HUES6 (cell line): ENCODE measurements at regions not wholly inside any gene's neighbourhood (a gene's known extent, or its start where the extent isn't known, plus 50 kb on each side); places are given as distances from the start of the nearest gene placed in this dataset.

Experiments
- H3K27ac ChIP-seq: 2 replicates; pipeline ENCODE4 v1.7.0; 2013; ENCODE audit warnings: low read depth, mild to moderate bottlenecking, low read length, inconsistent platforms
- H3K27me3 ChIP-seq: 2 replicates; pipeline ENCODE4 v1.6.1; 2013; ENCODE audit warnings: low read length; ENCODE audit not compliant: control insufficient read depth, insufficient read depth
- H3K36me3 ChIP-seq: 2 replicates; pipeline ENCODE4 v1.6.1; 2013; ENCODE audit warnings: low read length; ENCODE audit not compliant: control insufficient read depth, insufficient read depth
- H3K4me1 ChIP-seq: 2 replicates; pipeline ENCODE4 v1.6.1; 2013; ENCODE audit warnings: low read length; ENCODE audit not compliant: control insufficient read depth, insufficient read depth
- H3K4me3 ChIP-seq: 2 replicates; pipeline ENCODE4 v1.5.1; 2013; ENCODE audit warnings: low read depth, low read length
- H3K9ac ChIP-seq: one replicate; pipeline ENCODE4 v1.6.1; 2013; ENCODE audit warnings: mild to moderate bottlenecking, low read length
- H3K9me3 ChIP-seq: 2 replicates; pipeline ENCODE4 v1.6.1; 2013; ENCODE audit warnings: low read depth, low read length; ENCODE audit not compliant: control insufficient read depth, insufficient read depth

DNA sequence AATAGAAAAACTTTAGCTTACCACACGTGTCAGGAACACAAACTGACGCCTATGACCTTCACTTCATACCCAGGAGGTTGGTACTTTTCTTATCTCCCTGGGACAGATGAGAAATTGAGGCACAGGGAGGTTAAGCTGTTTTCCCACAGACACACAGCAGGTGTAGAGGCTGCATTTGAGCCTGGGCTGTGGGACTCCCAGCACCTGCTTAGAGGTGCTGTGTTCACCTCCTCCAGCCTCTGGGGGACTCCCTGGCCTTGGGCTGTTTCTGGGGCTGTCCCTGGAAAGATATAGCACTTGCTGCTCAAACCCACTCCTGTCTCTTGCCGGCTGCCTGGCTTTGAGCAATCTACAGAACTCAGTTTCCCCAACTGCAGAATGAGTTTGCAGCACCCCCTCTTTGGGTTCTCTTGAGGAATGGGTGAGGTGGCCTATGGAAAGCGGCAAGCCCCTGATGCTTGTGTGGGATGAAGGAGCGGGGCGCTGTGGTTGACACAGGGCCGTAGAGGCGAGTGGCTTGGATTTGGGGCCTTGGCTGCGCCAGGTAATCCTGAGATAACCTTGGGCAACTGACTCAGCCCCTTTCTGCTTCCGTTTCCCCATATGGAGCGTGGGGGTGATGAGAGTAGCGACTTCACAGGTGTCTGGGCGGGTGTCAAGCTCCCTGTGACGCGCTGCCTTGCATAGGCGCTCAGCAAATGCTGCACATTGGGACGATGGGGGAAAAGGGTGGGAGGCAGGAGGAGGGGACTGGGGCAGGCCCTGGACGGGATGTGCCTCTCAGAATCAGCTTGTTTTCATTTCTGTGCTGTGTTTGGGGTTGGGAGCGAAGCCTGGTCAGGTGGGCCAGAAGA is 104.5 kb upstream of the CIBAR2 start:
- no peaks in the 10 kb centered on the region for H3K27me3 ChIP-seq
- H3K4me1 ChIP-seq: peaks cover 23% of the 10 kb centered on the region
- H3K4me3 ChIP-seq: no peak overlapping the region
- no peaks in the 10 kb centered on the region for H3K36me3 ChIP-seq
- H3K27ac ChIP-seq: no peak overlapping the region
- H3K9ac ChIP-seq: no peak overlapping the region
- H3K9me3 ChIP-seq: no peaks in the 10 kb centered on the region

DNA sequence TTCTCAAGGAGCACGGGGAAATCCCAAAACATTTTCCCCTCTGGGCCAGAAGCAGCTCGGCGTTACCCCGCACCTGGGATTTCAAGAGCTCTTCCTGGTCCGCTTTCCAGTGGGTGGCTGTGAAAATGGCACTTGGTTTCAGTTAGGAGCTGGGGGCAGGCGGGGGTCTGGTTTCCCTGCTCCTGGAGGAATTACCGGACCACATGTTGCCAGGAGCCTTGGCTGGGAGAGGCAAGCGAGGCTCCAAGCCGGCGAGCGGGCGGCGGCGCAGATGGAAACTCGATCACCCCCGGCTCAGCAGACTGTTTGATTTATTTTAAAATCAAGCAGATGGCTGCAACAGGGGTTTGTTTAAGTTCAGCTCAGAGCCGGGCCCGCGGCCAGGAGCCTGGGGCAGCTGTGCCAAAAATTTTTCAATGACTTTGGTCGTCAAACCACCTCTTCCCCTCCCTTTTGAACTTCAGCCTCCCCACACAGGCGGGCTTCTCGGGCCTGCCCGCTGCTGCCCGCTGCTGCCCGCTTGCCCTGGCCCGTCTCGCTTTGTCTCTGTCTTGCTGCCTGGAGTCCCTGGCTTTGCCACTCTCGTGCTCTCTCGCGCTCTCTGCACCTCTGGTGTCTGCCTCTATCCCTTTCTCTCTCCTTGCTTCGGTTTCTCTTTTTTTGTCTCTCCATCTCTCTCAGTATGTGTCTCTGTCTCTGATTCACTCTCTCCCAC is 108.0 kb upstream of the CIBAR2 start:
- no peak overlapping the region for H3K27ac ChIP-seq
- H3K9ac ChIP-seq: no peak overlapping the region
- peaks cover 1% of the 10 kb centered on the region for H3K9me3 ChIP-seq
- peaks cover 36% of the 10 kb centered on the region for H3K4me1 ChIP-seq
- no peaks in the 10 kb centered on the region for H3K27me3 ChIP-seq
- H3K36me3 ChIP-seq: no peaks in the 10 kb centered on the region
- no peak overlapping the region for H3K4me3 ChIP-seq

DNA sequence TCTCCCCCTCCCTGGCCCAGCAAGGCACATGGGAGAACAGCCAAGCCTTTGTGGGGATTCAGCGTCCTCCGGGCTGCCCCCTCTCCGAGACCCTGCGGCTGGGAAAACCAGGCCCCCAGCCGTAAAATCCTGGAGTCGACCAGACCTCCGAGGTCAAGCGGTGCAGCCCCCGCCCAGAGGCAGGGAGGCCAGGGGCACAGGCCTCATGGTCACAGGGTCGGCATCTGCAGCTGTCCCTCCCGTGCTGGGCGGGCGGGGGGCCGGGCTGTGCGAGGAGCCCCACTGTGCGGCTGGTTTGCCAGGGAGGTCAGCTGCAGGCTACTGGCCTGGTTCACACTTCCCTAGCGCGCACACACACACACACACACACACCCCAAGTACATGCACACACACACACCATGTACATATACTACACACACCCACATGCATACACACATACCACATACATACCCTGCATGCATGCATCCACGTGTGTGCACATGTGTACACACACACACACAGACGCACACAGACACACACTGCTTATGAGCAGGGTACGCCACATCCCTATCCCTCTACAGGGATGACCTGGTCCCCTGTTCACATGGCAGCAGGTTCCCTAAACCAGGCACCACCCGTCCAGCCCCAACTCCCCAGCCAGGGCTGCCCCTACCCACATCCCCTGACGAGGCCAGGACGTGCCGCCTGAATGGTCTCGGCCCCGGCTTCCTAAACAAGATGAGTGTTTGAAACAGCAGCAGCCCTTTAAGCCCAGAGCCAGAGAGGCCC is 108.9 kb upstream of the CIBAR2 start:
- Histone ChIP-seq H3K27me3 (no peaks in the 10 kb centered on the region), H3K9me3 (peaks cover 9% of the 10 kb centered on the region), H3K4me3 (no peak overlapping the region), H3K27ac (no peak overlapping the region), H3K4me1 (peaks cover 36% of the 10 kb centered on the region), H3K36me3 (no peaks in the 10 kb centered on the region), H3K9ac (peak overlapping the region; percentile 21)

DNA sequence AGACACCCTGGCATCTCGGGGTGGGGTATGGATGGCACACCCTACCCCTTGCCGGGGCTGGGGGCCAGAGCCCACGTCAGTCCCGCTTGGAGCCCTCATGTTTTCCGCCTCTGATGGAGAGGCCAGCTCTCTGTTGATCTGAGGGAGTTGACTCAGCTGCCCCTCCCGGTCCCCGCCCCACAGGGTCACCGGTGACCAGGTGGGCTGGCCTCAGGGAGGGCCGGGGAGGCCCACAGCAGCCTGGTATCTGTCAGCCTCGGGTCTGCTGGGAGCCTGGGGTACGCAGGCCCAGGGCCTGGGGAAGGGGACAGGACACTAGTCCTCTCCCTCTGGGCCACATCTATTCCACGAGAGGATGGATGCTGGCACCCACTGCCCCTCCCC is 109.5 kb upstream of the CIBAR2 start:
- Histone ChIP-seq H3K4me1 (peaks cover 36% of the 10 kb centered on the region), H3K9me3 (peaks cover 9% of the 10 kb centered on the region), H3K36me3 (no peaks in the 10 kb centered on the region), H3K27ac (0 out of 2 replicates have a peak overlapping the region, but pooled peaks have one; percentile 7), H3K4me3 (no peak overlapping the region), H3K9ac (peak overlapping the region; percentile 15), H3K27me3 (no peaks in the 10 kb centered on the region)

DNA sequence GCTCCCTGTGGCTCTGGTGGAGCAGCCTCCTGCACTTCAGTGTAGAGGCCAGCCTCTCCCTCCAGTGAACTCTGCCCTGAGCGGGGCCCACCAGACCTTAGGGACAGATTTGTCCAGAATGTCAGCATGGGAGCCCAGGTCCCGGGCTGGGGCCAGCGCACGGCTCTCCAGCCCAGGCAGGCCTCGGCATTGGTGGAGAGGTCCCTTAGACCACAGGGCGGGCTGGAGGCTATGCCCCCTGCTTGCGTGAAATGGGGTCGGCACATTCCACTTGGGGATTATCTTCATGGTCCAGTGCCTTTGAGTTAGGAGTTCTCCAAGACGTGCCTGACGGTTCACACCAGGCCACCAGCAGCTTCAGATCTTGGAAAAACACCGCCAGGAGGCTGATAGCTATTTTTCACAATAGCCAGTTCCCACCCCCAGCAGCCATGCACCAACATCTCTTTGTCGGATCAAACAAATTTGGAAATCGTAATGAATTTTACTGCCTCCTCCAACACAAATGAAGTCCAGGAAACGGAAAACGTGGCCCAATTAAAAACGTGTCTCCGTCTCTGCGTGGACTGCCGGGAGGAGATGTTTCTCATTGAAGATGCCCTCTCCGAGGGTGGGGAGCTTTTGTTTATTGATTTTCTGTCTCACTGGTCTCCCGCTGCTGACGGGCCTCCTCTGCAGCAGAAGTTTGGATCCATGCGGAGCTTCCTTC is 110.0 kb upstream of the CIBAR2 start:
- no peaks in the 10 kb centered on the region for H3K36me3 ChIP-seq
- 0 out of 2 replicates have a peak overlapping the region, but pooled peaks have one; percentile 7 for H3K27ac ChIP-seq
- peaks cover 36% of the 10 kb centered on the region for H3K4me1 ChIP-seq
- no peak overlapping the region for H3K4me3 ChIP-seq
- H3K9ac ChIP-seq: peak overlapping the region; percentile 15
- H3K9me3 ChIP-seq: peaks cover 9% of the 10 kb centered on the region
- H3K27me3 ChIP-seq: no peaks in the 10 kb centered on the region

DNA sequence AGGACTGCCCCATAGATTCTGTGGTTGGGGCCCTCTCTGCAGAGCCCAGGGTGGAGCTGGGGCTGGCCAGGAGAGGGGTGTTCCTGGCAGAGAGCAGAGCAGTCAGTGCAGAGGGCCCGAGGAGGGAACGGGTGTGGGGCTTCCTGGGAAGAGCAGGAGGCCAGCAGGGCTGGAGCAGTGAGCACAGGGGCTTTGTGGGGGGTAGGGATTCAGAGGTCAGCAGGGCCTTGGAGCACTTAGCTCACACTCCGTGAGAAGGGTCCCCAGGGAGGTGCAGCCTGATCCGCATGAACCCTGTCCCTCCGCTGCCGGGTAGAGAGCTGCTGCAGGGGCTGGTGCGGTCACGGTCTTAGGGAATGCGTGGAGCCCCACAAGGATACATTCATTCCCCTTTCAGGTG is 113.0 kb upstream of the CIBAR2 start:
- Histone ChIP-seq H3K4me3 (no peak overlapping the region), H3K9ac (no peak overlapping the region), H3K36me3 (no peaks in the 10 kb centered on the region), H3K4me1 (peaks cover 48% of the 10 kb centered on the region), H3K27me3 (no peaks in the 10 kb centered on the region), H3K27ac (no peak overlapping the region), H3K9me3 (peaks cover 9% of the 10 kb centered on the region)

DNA sequence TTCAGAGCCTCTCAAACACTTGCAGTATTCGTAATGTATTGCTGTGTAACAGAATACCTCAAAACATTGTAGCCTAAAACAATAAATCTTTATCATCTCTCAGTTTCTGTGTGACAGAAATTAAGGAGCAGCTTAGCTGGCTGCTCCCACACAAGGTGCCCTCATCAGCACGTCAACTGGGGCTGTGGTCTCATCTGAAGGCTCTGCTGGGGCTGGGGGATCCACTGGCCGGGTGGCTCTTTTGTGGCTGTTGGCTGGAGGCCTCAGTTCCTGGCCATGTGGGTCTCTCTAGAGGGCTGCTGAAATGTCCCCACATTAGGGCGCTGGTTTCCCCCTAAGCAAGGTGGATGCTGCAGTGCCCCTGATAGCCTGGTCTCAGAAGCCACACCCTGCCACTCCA is 113.4 kb upstream of the CIBAR2 start:
- H3K9me3 ChIP-seq: peaks cover 9% of the 10 kb centered on the region
- no peaks in the 10 kb centered on the region for H3K27me3 ChIP-seq
- no peak overlapping the region for H3K9ac ChIP-seq
- no peak overlapping the region for H3K4me3 ChIP-seq
- H3K36me3 ChIP-seq: no peaks in the 10 kb centered on the region
- H3K27ac ChIP-seq: no peak overlapping the region
- peaks cover 44% of the 10 kb centered on the region for H3K4me1 ChIP-seq

DNA sequence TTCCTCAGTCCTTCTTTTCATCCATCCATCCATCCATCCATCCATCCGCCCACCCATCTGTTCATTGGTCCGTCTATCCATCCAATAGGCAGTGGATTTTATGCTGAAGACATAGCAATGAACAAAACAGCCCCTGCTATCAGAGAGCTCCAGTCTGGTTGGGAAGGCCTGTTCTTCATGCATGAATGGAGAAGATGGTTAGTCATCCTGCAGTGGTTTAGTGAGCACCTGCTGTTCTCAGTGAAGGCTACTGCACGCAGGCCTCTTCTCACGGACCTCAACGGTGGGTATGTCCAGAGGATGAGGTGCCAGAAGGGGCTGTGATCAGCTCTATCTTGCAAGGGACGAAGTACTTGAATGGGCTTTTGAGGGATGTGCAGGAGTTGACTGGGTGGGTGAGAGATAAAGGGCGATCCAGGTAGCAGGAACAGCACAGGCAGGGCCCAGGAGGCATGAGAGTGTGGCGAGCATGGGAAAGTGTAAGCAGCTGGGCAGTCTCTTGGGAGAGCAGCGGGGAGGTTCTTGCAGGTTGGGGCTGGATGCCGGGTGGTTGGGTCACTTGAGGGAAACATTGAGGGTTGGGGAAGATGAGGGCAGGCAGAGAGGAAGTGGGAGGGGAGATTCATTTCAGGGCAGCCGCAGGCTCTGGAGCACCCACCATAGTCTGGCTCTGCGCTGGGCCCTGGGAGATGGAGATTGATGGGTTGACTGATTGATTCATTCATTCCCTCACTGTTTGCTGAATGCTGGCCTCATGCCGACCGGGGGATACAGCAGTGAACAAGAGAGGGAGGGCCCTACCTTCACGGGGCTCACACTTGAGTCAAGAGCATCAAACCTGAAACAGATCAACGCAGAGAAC is 115.0 kb upstream of the CIBAR2 start:
- Histone ChIP-seq H3K4me1 (peaks cover 30% of the 10 kb centered on the region), H3K4me3 (no peak overlapping the region), H3K36me3 (no peaks in the 10 kb centered on the region), H3K9me3 (peaks cover 9% of the 10 kb centered on the region), H3K9ac (no peak overlapping the region), H3K27ac (no peak overlapping the region), H3K27me3 (no peaks in the 10 kb centered on the region)

DNA sequence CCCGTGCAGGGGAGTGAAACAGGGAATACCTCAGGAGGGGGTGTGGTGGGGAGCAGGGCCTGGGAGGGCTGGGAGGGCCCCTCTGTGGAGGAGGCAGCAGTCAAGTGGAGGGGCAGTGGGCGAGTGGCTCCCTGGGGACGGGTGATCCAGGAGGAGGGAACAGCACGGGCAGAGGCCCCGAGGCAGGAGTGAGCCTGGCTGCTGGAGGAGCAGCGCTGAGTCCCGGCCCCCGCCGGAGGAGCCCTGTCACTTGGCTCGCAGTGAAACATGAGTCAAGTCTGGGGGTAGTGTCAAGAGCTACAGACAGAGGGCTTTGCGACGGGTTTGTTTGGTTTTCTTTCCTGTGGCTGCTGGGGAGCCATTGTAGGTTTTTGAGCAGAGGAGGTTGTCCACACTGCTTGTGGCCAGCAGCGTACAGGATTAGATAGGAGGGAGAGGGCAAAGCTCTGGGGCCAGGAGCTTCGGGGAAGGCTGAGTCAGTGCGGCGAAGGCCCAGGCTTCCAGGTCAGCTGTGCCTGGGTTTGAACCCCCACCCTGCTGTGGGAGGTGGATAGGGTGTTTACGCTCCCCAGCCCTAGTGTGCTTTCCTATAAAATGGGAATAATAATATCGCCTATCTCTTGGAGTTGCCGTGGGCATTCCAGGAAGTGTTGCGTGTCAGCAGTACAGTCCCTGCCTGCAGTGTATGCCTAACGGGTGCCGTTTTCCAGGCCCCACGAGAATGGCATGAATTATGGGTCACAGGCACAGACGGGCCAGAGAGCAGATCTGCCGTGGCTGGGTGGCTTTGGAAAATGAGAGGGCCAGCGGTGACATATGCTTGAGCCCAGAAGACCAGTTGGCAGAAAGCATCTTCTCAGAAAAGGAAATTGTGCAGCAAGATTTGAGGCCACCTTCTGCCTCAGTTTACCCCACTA is 115.9 kb upstream of the CIBAR2 start:
- no peak overlapping the region for H3K4me3 ChIP-seq
- no peak overlapping the region for H3K9ac ChIP-seq
- no peak overlapping the region for H3K27ac ChIP-seq
- H3K27me3 ChIP-seq: no peaks in the 10 kb centered on the region
- no peaks in the 10 kb centered on the region for H3K36me3 ChIP-seq
- peaks cover 23% of the 10 kb centered on the region for H3K4me1 ChIP-seq
- peaks cover 9% of the 10 kb centered on the region for H3K9me3 ChIP-seq
